Right renal cortex interstitium (tissue), 3 donors: ENCODE measurements at regions not wholly inside any gene's neighbourhood (a gene's known extent, or its start where the extent isn't known, plus 50 kb on each side); places are given as distances from the start of the nearest gene placed in this dataset.
"Not testable (repeated sequence)": the region's sequence is repeated elsewhere in the genome, so short reads cannot be mapped to it uniquely, and the experiment has no call there.

Experiments
- DNase-seq, 3 donors: peaks; one replicate each; pipeline ENCODE4 v3.0.0-alpha.2; 2013; ENCODE audit warnings: low read depth in 3 of 3, low spot score in 2 of 3

GRCh38 chr3:137198374-137198773 lies 240.6 kb downstream of the IL20RB start:
- DNase-seq, result not testable (repeated sequence)

DNA sequence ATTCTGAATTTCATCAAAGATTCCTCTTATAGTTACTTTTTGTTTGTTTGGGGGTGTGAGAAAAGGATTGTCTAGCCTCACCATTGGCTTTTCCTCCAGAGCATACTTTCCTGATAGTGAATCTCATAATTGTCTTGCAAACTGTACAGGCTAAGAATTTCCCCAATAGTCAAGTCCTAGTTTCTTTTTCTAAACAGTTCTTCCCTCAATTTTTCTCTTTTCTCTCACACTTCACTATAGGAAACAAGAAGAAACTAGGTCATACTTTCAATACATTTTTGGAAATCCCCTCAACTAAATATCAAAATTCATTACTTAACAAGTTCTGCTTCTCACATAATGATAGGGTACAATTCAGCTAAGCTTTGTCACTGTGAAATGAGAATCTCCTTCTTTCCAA lies 241.9 kb downstream of the IL20RB start:
- no peak for DNase-seq

DNA sequence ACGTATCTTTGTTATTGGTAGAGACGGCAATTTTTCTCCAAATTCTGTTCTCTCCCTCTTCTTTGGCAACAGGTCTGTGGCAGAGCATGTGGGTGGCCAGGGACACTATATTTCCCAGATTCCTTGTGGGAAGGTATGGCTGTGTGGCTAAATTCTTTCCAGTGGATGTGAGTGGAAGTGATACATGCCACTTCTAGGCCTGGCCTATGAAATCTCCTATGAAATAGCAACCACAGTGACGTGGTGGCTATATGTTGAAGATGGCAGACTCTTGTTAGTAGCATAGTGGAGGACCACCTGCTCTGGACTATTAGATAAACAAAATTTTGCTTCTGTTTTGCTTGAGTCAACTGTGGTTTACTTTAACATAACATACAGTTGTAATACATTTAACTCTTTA lies 243.3 kb downstream of the IL20RB start:
- no peak for DNase-seq

- no peak for DNase-seq
Observed at GRCh38 chr3:137202941-137203340, 245.2 kb downstream of the IL20RB start.

DNA sequence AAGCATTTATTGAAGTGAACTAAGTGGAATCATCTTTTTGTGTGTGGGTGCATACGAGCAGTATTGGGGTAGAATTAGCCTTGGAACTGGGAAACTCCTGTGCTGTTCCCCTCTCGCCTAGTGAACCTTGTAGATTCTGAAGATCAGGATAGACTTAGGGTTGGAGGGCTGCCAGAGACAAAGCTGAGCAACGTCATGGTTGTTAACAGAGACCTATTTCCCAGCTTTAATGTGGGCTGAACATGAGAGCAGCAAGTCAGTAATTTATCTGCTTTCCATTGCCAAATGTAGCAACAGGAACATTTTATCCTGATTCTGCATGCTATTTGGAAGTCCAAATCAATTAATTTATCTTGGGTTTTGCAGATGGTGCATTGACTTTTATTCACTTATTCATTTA lies 246.6 kb downstream of the IL20RB start:
- DNase-seq, result no peak

GRCh38 chr3:137205394-137206045 lies 247.7 kb downstream of the IL20RB start:
- DNase-seq, result no peak

GRCh38 chr3:137207616-137208015 lies 249.8 kb downstream of the IL20RB start:
- DNase-seq, result no peak

- DNase-seq, result no peak
Observed at GRCh38 chr3:137217733-137218132, 259.9 kb downstream of the IL20RB start.

DNA sequence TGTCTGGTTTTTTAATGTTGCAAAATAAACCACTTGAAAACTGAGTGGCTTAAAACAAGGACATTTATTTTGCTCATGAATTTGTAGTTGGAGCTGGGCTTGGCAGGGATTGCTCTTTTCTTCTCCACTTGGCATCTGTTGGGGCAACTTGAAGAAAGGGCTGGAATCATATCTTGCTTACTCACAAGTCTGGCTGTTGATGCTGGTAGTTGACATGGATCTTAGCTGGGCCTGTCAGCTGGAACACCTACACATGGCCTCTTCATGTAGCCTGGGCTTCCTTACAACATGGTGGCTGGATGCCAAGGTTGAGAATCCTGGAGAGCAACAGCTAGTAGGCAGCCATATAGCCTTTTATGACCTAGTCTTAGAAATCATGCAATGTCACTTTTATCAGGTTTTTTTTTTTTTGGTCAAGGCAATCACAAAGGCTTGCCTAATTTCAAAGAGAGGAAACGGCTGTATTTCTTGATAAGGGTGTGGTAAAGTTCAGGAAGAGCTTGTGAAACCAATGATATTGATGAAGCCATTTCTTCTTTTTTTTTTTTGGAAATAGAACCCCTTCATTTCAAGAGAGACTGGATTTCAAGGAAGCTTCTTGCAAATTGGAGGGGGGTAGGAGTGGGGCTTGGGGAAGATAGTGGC lies 262.1 kb downstream of the IL20RB start:
- DNase-seq, result no peak

DNA sequence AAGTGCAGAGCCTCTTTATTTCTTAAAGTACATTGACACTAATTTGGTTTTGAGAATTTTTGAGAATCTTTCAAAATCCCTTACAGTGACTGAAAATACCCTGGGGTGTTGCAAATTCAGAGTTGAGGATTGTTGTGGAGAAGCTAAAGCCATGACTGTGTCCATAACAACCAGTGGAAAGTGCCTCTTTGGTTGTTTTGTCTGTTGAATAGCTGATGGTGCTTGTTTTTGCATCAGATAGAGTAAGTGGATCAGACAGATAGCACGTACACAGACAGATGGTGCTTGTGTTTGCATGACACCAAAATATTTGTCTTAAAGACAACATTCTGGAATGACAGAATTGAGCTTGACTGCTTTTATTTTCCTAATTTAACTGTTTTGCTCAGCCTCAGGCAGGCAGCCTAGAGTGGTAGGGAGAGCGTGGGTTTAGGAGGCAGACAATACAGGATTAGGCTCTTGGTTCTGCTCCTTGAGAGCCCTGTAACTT lies 265.0 kb downstream of the IL20RB start:
- no peak for DNase-seq

DNA sequence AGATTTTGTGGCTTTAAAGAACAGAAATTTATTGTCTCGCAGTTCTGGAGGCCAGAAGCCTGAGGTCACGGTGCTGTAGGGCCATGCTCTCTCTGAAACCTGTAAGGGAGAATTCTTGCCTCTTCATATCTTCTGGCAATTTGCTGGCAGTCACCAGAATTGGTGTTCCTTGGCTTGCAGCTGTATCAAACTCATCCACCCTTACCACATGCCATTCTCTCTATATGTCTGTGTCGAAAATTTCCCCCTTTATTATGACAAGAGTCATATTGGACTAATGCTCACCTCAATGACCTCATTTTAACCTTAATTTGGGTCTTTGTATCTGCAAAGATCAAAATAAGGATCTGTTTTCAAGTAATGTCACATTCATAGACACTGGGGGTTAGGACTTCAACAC lies 266.7 kb downstream of the IL20RB start:
- DNase-seq, result no peak

- DNase-seq, result no peak
Observed at GRCh38 chr3:137242836-137243400, 285.1 kb downstream of the IL20RB start.

GRCh38 chr3:137246491-137246890 lies 288.7 kb downstream of the IL20RB start:
- DNase-seq, result no peak

- no peak for DNase-seq
Observed at GRCh38 chr3:137249311-137249940, 291.6 kb downstream of the IL20RB start.

- no peak for DNase-seq
Observed at GRCh38 chr3:137259089-137259488, 301.3 kb downstream of the IL20RB start.

- DNase-seq, result no peak
Observed at GRCh38 chr3:137259701-137260100, 301.9 kb downstream of the IL20RB start.

GRCh38 chr3:137264071-137264820 lies 306.5 kb downstream of the IL20RB start:
- no peak for DNase-seq

GRCh38 chr3:137264843-137265330 lies 307.1 kb downstream of the IL20RB start:
- DNase-seq, result no peak

- DNase-seq, result no peak
Observed at GRCh38 chr3:137282871-137283270, 325.1 kb downstream of the IL20RB start.

- no peak for DNase-seq
Observed at GRCh38 chr3:137285924-137286323, 328.1 kb downstream of the IL20RB start.

DNA sequence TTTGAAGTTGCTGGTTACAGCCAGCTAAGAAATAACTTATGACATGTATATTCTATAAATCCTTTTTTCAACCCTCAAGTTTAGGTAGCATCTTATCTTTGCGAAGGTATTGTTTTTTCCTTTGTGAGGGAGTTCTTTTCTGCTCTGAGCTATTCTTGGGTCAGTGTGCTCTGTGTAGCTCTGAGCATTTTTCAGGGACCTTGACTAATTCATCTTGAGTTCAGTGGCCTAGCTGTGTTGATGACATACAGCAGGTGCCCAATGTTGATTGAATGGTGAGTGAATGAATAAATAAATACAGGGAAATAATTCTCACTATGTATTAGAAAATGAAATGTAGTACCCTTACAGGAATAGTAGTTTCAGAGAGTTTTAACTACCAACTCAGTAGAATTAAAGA lies 335.3 kb downstream of the IL20RB start:
- no peak for DNase-seq
